ENCODE measurements at regions not wholly inside any gene's neighbourhood (a gene's known extent, or its start where the extent isn't known, plus 50 kb on each side); places are given as distances from the start of the nearest gene placed in this dataset.
"Not testable (repeated sequence)": the region's sequence is repeated elsewhere in the genome, so short reads cannot be mapped to it uniquely, and the experiment has no call there.

DNA sequence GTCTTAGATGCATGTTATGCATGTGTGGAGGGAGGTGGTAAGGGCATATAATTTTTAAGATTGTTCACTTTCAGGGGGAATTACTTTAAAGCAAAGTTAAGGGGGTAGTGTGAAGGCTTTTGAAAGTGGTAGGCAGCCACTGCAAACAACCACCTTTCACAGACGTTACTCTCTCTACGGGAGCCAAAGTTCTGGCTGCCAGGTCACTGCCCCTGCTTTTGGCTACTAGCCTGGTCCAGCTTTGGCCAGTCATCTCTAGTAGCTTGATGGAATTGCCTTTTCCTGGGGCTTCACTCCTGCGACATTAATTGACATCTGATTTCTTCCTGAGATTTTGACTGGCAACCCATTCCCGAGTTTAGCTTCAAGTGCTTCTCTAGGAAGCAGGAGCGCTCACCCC lies 397.5 kb downstream of the CDH11 start:
- no peak for DNase-seq (ENCODE audit: low read depth)

DNA sequence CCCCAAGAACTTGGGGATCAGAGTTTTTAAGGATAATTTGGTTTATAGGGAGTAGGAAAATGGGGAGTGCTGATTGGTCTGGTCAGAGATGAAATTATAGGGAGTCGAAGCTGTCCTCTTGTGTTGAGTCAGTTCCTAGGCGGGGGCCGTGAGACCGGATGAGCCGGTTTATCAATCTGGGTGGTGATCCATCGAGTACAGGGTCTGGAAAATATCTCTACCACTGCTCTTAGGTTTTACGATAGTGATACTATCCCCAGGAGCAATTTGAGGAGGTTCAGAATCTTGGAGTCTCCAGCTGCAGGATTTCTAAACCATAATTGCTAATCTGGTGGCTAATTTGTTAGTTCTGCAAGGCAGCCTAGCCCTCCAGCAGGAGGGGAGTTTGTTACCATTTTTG lies 403.4 kb downstream of the CDH11 start:
- DNase-seq (ENCODE audit: low read depth): no peak

DNA sequence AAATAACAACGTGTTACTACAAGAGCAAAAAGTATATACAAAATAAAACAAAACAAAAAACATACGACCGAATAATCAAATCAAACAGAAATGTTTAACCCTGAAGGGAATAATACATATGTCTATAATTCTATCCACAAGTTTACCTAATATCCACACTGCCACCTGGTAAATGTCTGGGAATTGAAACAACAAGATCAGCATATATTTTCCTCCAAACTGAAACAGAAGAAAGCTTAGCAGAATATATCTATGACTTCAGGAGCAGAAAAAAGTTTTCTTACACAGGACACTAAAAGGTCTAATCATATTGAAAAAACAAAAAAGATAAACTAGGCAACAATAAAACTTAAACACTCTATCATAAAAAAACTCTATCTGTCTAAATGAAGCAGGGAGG lies 404.0 kb downstream of the CDH11 start:
- DNase-seq (ENCODE audit: low read depth): no peak

DNA sequence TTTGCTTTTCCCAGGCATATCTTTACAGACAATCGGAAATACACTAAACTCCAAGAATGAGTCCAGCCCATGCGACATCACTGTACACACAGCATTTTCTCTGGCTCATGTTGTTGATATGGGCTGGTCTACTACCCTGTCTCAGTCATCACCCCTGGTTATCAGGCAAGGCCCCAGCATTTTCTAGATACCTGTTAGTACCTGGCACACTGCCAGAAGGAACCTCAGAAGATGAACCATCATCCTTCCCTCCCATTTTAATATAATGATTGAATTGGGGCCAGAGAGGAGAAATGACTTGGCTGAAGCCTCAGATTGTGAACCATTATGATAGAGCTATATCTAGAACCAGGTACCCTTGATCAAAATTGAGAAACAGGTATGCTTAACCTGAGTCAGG lies 406.2 kb downstream of the CDH11 start:
- no peak for DNase-seq (ENCODE audit: low read depth)

DNA sequence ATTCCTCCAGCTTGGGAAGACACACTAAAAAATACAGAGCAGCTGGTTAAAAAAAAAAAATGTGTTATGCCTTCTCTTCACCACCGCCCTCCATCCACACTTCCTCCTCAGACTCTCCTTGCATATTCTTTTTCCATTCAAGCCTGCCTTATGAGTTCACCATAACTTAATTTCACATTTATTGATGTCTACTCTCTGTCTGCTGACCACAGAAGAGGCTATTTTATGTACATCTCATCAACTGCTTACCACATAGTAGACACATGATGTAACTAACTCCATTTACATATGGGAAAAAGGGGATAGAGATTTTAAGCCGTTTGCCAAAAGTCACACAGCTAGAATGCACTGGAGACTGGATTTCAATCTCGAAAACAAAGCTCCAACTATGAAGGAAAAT lies 409.8 kb downstream of the CDH11 start:
- DNase-seq (ENCODE audit: low read depth): peak; percentile 11

DNA sequence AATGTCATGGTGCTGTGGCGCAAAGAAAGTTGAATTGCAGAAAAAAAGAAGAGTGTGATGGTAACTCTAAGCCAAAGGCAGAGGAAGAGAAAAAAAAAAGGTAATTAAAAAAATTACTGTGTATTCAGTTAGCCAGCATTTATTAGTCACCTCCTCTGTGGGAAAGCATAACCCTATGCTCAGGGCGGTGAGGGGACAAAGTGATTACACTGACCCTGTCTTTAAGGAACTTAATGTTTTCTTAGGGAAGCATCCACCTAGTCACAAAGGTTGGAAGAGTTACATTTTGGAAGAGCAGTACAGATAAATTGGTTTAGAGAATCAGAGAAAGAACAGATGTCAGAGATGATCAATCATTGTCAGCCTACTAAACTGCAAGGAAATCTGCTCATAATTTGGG lies 410.3 kb downstream of the CDH11 start:
- no peak for DNase-seq (ENCODE audit: low read depth)

DNA sequence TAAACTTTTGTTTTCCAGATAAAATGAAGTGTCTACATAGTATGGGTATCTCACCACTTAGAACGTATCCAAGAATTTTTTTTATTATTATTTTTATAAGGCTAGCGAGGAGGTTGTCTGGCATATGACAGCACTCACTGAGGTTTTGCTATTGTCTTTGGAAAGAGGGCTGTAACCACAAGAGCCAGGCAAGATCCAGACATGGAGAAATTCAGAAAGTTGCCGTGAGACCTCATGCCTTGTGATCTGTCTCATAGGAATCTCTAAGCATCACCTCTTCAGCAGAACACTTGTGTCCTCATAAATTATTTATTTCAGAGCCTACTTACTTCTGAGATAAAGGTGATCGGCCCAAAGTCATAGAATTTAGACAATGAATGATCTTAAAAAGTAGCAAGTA lies 410.8 kb downstream of the CDH11 start:
- peak; percentile 66 for DNase-seq (ENCODE audit: low read depth)

DNA sequence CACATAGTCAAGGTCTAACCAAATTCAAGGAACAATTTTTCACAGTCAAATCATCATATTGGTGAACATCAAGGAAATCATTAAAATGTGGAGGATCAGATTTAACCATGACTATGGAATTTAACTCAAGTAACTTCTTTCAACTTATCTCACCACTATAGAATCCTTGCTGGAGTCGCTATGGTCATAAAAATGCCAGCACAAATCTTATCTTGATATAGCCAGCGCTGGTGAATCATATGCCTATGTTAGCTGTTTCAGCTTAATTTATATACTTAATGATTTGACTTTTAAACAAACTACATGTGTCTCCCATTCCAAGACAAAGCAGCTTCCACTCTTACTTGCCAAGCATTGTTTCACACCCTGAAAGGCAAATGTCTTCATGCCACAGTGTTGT lies 416.4 kb downstream of the CDH11 start:
- peak; percentile 12 for DNase-seq (ENCODE audit: low read depth)

DNA sequence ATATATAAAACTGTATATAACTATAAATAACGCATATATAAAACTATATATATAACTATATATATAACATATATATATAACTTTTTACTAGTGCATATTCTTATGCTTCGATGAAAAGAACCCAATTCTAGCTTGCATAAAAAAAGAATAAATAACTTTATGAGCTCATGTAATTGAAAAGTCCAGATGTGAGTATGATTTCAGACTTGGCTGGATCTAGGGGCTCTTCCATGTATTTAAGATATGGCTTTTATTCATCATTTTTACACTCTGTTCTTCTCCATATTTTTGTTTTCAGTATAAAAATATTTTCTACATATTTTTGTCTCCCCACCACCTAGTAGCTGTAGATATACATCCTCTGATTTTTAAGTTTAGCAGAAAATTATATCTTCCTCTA lies 417.5 kb downstream of the CDH11 start:
- DNase-seq (ENCODE audit: low read depth): no peak

DNA sequence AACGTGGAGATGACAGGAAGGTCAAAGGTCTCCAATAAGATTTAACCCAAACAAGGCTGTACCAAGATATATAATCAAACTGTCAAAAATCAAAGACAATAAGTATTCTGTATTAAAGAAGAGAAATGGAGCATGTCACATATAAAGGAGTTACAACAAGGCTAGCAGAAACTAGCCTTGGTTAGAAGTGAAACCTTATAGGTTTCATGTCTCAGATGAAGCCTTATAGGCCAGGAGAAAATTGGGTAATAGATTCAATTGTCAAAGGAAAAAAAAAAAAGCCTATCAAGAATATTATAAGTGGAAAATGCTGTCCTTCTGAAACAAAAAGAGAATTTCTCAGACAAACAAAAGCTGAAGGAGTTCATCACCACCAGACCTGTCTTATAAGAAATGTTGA lies 419.4 kb downstream of the CDH11 start:
- DNase-seq (ENCODE audit: low read depth): no peak

DNA sequence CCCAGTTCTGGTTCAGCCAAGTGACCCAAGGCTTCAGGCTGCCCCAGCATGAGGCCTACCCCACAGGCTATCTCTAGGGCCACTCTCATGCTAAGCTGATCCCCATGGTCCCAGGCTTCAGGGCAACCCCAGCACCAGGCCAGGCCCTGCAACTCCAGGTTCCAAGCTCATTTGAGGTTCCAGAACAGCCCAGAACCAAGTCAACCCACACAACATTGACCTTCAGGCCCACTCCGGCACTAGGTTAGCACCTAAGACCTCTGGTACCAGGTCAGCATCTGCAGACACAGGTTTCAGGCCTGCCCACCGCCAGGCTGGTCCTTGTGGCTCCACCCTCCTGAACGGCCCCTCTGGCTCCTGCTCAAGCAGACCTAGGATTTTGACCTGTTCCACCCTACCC lies 421.2 kb downstream of the CDH11 start:
- no peak for DNase-seq (ENCODE audit: low read depth)

DNA sequence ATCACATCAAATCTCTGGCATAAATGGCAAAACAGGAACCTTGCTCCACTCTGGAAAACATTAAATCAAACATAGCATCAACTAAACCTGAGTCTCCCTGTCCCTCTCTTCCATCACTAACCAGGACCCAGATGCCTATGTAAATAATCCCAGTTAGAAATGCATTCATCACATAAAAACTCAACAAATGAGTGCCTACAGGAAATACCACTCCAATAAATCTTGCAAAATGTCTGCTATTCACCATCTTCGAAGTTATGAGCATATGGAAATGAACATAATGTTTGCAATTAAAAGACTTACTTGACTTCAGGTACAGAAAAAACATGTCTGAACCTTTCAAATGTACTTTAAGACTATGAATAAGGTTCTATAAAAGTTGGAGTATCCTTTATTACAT lies 425.0 kb downstream of the CDH11 start:
- DNase-seq (ENCODE audit: low read depth): no peak

DNA sequence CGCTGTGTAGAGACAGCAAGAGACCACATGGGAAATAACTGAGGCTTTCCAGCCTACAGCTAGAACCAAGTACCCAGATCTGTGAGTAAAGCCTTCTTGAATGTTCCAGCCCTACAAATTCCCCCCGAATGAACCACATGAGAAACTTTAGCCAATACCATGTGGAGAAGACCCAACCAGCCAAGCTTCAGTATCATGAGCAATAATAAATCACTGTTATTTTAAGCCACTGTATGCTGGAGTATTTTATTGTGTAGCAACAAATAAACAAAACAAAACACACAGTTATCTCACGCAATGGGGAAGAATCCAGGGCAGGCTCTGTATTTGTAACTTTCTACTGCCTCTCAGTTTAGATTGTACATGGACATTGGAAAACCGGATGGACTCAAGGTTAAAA lies 426.2 kb downstream of the CDH11 start:
- no peak for DNase-seq (ENCODE audit: low read depth)

DNA sequence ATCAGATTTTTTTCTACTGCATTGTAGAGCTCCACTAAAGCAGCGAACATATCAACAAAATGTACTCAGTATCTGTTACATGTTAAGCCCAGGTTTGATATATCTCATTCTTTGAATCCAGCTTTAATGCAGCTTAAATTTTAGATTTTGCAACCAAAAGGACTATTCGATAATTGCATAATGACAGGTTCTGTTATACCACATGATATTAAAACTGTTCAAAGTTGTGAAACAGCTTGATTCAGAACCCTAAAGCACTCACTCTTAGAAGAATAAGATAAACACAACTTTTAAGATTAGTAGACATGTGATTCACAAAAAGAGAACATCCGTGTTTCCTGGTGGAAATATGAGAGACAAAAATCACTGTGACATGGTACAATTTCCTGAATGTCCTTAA lies 427.9 kb downstream of the CDH11 start:
- no peak for DNase-seq (ENCODE audit: low read depth)

DNA sequence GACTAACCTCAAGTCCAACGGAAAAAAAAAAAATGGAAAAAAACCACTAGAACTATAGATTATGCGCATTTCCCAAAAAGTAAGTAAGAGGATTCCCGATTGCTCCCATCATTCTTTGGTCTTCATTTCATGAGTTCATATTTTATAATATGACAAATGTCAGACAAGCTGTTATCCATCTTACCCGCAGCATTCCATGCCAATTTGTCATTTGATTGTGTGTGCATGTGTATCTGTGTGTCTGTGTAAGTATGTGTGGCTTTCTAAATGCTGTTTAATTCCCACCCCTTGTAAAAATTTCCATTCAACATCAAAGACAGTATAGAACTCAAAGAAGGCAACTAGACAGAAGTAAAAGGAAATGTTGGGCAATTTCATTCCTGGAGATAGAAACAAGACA lies 434.1 kb downstream of the CDH11 start:
- no peak for DNase-seq (ENCODE audit: low read depth)

DNA sequence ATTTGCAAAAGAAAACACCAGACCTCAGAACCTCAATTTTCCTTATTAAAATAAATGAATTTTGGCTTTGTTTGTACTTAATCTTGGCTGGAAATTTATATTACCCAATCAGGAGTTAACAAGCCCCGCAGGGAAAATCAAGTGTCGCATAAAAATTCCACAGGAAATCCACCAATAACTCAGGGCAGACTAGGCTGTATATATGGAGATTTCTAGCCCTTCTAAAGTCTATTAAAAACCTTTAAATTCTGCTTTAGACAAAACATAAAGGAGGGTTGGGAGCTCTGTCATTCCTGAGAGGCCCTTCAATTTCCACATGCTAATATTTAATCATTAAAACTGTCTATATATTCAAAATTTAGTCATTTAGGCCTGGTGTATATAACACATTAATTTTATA lies 434.7 kb downstream of the CDH11 start:
- no peak for DNase-seq (ENCODE audit: low read depth)

DNA sequence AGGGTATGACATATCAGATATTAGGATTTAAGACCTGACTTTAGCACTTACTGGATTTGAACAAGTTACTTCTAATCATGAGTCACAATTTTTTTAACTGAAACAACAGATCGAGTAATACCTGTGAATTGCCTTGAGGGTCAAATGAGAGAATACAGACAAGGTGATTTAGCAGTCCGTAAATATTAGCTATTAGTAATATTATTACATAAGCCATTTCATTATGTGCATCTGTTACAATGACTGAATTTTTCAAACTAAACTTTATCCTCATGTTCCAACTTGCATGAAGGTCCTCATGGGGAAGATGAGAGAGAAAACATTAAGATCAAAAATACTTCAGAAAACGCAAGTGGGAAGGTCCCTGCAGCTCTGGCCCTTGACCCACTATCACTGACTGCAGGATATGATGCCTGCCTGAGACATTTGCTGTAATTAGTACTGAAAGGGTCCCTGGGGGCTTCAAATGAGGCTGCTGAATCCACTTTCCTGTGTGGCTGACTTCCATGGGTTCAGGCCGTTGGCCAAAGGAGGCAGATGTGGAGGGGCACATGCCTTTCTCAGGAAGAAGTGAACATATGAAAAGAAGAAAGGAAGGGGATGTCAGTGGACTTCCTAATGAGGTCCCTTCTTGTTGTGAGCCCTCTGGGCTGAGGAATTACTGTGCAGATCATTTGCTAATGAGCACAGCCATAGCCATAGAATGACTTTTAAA lies 441.7 kb downstream of the CDH11 start:
- no peak for DNase-seq (ENCODE audit: low read depth)

DNA sequence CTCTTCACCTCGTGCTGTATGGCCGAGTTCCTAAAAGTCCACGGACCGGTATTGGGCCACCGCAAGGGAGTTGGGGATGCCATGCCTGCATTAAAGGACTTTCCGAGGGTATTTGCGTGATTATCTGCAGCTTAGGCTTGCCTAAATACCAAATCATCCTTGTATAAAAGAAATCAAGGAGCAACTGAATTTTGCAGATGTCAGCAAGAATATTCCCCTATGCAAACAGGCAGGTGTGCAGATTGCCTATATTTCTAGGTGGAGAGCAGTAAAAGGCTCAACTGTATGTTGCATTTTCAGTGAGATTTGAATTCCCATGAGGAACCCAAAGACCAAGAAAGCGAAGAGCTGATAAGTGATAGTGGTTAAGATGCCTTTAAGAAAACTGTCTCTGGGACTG lies 452.3 kb downstream of the CDH11 start:
- no peak for DNase-seq (ENCODE audit: low read depth)

DNA sequence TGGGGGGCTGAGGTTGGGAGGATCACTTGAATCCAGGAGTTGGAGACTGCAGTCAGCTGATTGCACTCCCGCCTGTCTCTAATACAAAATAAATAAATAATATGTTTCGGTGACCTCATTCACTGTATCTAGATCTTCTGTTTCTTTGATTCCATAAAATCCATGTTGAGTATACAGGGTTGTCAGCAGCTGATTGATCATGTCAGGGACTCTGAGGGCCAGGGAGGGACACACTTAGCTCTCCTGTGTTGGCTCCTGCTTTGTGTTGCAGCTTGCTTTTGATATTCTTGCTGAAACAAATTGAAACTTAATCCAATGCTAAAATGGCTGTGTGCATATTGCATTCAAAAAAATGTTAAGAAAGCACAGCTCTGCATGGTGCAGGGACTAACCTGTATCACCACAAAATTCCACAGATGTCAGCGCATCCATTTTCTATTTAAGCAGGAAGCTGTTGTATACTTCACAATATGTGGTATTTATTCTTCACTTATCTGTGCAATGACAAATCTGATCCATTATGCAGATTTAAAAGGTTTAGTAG lies 454.5 kb downstream of the CDH11 start:
- no peak for DNase-seq (ENCODE audit: low read depth)

DNA sequence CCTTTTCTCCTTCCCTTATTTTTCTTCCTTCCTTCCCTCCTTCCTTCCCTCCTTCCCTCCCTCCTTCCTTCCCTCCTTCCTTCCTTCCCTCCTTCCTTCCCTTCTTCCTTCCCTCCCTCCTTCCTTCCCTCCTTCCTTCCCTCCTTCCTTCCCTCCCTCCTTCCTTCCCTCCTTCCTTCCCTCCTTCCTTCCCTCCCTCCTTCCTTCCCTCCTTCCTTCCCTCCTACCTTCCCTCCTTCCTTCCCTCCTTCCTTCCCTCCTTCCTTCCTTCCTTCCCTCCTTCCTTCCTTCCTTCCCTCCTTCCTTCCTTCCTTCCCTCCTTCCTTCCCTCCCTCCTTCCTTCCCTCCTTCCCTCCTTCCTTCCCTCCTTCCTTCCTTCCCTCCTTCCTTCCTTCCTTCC lies 459.6 kb downstream of the CDH11 start:
- DNase-seq (ENCODE audit: low read depth): not testable (repeated sequence)

DNA sequence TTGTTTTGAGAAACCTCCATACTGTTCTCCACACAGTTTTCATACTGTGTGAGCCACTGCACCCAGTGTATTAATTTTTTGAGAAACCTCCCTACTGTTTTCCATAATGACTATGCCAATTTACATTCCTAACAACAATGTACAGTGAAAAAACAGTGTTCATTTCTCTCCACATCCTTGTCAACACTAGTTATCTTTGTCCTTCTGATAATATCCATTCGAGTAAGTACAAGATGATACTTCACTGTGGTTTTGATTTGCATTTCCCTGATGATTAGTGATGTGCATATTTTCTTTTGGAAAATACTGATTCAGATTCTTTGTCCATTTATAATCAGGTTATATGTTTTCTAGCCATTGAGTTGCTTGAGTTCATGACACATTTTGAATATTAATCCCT lies 462.0 kb downstream of the CDH11 start:
- DNase-seq (ENCODE audit: low read depth): no peak

DNA sequence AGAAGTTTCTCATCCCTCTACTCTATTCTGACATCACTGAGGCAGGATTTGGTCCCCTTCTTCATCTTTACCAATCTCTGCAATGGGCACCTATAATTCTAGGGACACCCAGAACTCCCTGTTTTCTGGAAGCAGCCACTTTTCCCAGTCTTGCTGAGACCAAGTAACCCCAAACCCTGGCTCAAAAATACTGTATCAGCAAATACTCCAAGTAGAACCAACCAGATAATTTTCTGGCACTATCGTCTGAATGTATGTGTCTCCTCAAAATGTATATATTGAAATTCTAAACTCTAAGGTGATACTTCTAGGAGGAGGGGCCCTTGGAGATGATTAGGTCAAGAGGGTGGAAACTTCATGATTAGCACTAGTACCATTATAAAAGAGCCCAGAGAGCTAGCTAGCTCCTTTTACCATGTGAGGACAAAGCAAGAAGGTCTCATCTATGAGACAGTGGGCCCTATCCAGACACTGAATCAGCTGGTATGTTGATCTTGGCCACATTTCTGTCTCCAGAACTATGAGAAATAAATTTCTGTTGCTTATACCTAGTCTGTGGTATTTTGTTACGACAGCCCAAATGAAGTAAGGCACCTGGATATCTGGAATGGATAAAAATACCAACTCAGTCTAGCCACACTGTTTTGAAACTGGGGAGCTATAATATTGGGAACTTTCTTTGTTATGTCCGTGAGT lies 464.4 kb downstream of the CDH11 start:
- peak; percentile 32 for DNase-seq (ENCODE audit: low read depth)

DNA sequence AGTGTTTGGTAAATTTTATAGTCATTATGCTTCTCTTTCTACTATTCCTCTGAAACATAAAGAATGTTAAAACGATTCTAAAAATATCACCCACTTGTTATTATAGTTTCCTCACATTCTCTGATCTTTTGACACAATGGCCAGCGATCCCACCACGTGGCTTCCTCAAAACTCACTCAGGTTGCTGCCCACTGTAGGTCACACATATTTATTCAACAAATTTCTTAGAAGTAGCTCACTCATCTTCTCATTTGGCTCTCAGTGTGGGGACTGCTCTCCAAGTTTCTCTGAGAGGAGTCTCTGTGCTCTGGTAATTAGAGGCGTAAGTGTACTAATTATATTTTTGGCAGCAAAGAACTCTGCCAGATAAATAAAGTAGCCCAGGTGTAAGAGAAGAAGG lies 465.4 kb downstream of the CDH11 start:
- no peak for DNase-seq (ENCODE audit: low read depth)

DNA sequence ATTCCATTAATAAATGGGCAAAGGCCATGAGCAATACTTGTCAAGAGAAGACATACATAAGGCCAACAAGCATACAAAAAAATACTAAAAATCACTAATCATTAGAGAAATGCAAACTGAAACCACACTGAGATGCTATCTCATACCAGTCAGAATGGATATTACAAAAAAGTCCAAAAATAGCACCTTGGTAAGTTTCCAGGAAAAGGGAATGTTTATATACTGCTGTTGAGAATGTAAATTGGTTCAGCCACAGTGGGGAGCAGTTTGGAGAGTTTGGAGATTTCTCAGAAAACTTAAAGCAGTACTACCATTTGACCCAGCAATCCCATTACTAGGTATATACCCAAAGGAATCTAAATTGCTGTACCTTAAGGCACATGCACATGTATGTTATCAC lies 467.7 kb downstream of the CDH11 start:
- no peak for DNase-seq (ENCODE audit: low read depth)
